HG02798 (cell line): ENCODE measurements at regions not wholly inside any gene's neighbourhood (a gene's known extent, or its start where the extent isn't known, plus 50 kb on each side); places are given as distances from the start of the nearest gene placed in this dataset.

Source experiments
- ATAC-seq: cut with Tn5 transposase; IDR thresholded peaks from one replicate; pipeline ENCODE4 v1.9.1; 2021; ENCODE audit warnings: mild to moderate bottlenecking; ENCODE audit not compliant: unreplicated experiment, poor library complexity

DNA sequence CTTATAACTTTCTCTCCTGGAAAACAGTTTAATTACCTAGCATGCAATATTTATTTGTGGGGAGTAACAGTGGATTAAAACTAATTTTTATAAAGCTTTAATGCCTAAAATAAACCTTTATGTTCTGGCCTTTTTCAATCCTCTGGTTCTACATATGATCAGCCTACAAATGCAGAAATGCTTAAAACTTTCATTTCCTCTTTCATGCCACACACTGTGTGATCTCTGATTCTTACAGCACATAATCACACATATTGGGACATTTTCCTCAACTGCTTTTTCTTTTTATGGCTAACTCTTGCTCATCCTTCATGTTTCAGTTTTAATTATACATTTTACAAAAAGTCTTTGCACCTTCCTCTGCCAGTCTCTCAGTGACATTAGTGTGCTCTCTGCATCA, 910.8 kb upstream of the SLITRK6 start:
- ATAC-seq, result no peak

DNA sequence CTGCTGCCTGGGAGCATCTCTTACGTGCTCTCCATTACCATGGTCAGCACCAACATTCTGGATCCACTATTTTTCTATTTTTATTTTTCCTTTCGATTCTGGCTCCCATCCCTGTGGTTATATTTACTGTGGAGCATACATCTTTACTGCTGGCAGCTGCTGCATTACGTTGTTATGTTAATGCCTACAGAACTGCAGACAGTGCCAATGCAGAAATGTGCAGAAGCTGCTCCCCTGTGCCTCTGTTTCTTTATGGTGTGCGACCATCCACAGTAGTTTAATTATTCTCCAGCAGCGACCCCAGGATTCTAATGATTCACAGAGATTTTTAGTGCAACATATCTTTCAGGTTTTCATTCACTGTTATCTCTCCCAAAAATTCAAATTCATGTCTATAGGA, 911.7 kb upstream of the SLITRK6 start:
- ATAC-seq, result no peak

DNA sequence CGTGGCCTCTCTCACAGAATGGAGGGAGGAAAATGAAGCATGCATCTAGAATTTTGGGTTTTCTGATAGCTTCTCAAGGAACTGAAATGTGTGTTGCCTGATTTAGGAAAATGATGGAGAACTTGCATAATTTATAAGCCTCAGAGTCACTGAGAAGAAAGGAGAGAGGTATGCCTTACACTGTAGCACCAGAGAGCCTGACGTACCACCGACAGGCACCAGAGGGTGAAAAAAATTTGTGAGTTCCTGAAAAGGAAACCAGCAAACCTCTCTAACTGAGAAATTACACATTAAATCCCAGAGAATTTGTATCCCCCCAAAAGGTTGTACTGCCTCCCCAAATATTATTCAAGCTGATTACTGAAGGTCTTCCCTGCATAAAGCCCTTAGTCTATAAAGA, 915.3 kb upstream of the SLITRK6 start:
- ATAC-seq, result no peak

DNA sequence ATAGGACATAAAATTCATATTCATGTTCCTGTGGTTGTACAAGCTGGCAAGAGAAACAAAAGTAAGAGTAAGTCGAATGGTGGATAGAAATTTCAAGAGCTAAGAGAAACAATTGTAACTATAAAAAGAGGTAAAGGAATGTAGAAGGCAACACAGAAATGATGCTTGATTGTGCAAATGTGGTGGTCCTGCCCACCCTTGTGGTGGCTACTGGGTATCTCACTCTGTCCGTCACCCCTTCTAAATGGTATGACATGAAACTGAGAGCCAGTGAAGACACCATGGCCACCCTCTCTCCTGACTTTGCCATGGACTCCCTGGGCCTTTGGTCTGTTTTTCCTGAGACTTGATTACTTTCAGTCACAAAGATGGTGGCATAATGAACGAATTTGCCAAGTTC, 925.9 kb upstream of the SLITRK6 start:
- ATAC-seq, result no peak

DNA sequence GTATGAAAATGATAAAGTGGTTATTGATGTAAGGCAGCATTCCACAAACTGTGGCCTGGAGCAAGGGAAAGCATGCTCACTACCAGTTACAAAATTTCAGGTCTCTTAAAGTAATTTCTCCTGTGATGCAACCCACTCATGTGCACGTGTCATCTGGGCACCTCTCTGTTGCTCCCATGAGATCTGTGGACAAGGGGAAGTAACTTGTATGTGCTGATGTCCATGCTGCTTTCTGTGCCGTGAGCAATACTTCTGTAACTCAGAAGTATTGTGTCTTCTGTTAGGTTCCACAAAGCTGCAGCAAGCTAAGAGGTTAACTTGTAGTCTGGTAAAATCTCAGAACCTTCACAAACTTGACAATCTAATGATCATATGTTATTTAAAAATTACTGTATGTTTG, 930.0 kb upstream of the SLITRK6 start:
- ATAC-seq, result no peak

DNA sequence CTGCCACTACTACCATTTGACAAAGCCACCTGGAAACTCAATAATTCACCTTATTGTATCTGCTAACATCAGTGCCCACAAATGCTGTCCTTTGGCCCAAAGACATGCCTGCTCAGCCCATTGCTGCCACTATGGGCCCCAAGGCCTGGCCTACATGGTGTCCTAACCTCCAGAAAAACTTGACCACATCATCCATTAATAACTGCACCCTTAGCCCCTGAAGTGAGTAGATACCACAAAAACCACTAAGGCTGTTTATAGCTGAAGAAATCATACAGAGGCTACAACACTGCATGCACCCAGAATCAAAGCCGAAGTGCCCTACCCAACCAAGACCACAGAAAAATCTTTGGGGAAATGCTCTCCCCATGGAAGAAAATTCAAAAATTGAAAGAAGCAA, 932.8 kb upstream of the SLITRK6 start:
- no peak for ATAC-seq

DNA sequence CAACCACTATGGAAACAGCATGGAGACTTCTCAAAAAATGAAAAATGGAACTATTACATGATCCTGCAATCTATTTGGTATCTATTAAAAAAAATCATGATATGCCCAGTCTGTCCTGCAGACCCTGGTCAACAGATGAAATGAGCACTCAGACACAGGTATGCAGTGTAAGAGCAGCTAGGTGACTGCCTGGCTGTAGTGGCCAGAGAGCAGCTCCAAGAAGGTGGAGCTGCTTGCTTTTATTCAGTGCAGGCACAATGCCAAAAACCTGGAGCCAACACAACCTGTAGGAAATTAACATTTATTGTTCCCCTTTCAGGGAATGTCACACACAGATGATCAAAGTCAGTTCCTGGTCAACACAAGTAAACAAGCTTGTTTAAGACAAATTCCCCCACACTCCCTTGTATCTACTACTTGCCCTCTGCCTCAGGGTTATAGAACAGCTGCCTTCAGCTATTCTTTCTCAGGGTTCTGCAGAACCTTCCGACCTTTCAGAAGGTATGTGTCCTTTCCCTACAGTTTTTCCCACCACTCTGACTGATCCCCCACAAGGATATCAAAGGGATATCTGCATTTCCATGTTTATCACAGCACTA, 933.7 kb upstream of the SLITRK5 start:
- ATAC-seq, result no peak

DNA sequence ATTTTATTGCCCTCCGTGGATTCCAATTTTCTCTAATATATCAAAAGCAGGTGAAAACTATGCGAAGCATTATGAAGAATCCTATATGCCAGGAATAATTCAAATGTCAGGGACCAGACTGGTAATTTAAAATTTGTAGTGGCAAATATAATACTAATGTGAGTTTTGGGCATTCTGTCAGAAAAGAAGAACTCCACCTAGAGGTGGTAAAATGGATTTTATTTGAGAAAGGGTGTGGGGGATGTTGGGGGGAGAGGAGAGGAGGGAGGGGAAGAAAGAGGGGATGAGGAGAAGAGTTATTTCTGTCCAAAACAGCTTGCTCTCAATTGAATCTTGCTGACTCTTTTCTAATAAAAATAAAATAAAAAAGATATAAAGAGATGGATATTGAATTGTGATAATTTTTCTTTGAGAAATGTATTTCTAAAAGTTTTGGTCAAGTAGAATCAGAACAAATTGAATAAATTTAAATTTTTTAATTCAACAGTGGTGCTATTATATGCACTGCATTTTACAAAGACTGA, 929.3 kb upstream of the SLITRK5 start:
- ATAC-seq, result no peak

DNA sequence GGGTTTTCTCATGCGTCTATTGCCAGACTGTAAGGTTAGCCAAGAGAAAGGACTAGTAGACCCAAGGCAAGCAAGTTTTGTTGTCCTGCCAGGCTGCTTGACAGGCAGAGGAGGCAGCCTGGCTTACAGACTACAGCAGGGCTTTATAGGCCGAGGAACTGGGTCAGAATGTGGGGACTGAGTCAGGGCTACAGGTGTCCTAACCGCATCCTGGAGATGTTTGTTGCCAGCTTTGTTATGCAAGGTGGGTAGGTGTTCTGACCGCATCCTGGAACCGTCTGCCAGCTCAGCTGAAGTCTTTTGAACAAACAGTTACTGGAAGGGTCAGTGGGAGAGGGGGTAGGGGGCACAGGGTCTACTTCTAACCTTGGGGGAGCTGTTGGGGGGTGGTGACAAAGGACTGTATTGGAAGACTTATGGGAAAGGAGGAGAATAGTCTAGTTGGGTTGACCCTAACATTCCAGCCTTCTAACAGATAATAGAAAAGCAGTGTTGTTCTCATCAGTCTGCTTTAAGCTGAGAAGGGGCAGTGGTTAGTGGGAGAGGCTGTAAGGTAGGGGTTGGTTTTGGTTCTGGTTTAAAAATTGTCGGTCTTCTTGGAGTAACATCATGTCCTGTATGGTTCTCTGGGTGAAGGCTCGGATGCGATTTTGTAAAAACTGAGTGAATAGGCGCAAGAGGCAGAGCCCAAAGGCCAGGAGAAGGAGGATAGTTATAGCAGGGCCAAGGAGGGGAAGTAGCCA, 913.8 kb upstream of the SLITRK5 start:
- no peak for ATAC-seq

DNA sequence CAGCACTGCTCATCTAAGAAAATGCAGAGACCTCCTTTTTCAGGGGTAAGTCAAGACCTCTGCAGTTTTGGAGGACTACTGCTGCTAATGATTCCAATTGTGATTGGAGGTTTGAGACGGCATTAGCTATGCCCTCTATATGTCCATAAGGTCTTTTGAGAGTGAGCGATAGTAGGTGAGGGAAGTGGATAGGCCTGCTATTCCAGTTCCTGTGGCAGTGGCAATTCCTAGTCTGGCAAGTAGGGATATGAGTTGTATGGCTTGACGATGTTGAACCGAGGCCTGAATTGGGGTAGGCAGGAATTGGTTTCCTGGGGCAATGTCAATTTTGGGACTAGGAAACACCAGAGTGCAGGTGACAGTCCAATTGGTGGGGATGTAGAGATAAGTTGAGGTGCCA, 913.1 kb upstream of the SLITRK5 start:
- no peak for ATAC-seq

DNA sequence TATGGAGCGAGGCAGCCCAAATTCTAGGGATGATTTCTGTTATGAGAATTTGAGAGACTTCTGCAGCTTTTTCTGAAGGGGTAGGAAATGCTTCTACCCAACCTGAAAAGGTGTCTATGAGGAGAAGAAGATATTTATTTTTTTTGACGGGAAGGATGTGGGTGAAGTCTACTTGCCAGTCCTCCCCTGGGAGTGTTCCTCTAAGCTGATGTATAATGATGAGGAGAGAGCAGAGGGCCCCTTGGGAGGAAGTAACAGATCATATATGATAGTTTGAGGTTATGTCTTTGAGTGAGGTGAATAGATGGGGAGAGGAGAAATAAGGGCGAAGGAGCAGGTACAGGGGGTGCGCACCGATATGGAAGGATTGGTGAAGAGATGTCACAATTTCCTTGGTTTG, 910.6 kb upstream of the SLITRK5 start:
- no peak for ATAC-seq

DNA sequence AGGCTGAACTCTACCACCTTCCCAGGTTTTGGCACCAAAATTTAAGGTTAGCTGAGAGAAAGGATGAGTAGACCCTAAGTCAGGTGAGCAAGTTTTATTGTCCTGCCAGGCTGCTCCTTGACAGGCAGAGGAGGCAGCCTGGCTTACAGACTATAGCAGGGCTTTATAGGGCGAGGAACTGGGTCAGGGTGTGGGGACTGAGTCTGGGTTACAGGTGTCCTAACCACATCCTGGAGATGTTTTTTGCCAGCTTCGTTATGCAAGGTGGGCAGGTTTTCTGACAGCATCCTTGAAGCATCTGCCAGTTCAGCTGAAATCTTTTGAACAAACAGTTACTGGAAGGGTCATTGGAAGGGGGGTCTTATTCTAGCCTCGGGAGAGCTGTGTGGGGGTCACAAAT, 905.7 kb upstream of the SLITRK5 start:
- ATAC-seq, result no peak

DNA sequence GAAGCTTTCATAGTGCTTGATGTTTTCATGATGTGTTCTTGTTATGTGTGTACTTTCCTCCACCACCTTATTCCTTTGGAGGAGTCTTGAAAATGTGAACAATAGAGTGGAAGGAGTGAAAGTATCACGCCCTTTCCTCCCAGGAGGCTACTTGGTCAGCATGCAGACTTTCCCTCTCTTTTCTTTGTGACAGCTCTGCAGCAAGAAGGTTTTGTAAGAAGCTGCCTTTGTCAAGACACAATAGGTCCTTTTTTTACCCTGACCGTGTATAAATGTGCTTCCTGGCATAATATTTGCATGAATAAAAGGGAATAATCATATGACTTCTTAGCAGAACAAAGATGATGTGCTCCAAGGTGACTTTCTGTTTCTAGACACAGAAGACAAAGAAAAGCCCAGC, 882.6 kb upstream of the SLITRK5 start:
- ATAC-seq, result no peak

DNA sequence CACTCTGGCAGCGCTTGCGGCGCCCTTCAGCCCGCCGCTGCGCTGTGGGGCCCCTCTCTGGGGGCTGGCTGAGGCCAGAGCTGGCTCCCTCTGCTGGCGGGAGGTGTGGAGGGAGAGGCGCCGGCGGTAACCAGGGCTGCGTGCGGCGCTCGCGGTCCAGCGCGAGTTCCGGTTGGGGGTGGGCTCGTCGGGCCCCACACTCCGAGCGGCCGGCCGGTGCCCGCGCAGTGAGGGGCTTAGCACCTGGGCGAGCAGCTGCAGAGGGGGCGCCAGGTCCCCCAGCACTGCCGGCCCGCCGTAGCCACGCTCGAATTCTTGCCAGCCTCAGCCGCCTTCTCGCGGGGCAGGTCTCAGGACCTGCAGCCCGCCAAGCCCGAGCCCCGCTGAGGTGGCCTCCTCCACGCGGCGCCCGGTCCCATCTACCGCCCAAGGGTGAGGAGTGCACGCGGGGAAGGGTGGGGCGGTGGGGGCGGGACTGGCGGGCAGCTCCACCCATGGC, 879.0 kb upstream of the SLITRK5 start:
- ATAC-seq, result no peak

DNA sequence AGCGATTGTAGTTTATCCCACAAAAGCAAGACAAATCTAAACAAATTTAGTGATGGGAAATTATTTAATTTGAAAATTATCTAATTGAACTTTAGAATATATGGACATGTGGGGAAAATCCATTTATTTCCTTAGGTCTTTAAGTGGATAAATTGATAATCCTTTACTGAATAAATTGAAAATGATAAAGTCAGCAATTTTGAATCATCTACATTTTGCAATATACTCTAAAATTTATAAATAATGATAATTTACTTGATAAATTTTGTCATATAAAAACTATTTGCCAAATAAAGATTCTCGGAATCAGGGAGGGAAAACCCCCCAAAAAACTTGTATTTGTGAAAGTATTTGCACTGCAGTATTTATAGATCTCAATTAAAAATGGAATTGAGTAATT, 875.3 kb upstream of the SLITRK5 start:
- no peak for ATAC-seq

DNA sequence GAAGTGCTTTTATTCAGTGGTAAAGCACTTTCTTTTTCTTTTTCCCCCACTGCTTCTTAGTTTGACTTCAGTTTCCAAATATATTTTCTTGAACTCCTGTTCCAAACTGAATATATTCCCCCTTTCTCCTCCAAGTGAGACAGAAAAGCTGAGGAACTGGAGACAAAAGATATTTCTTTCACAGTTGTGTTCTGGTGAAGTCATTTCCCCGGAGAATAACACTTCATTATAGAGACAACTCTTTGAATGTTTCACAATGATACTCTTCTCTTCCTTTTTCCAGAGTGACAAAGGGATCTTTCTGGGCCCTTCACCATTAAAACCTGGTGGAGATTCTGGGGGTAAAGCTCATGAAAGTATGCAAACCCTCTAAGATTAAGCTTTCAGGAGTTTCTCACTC, 860.8 kb upstream of the SLITRK5 start:
- no peak for ATAC-seq

DNA sequence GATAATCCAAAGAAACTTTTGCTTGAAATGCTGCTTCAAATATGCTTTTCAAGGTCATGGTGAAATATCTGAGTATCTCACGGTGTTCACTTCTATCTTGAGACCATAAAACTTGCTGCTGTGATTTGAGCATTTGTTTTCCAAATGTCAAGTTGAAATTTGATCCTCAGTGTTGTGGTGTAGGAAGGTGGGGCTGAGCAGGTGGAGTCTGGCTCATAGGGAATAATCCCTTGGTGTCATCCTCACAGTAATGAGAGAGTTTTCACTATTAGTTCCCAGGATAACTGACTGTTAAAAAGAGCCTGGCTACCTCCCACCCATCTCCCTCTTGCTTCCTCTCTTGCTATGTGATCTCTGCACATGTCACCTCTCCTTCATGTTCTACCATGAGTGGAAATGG, 858.0 kb upstream of the SLITRK5 start:
- no peak for ATAC-seq

DNA sequence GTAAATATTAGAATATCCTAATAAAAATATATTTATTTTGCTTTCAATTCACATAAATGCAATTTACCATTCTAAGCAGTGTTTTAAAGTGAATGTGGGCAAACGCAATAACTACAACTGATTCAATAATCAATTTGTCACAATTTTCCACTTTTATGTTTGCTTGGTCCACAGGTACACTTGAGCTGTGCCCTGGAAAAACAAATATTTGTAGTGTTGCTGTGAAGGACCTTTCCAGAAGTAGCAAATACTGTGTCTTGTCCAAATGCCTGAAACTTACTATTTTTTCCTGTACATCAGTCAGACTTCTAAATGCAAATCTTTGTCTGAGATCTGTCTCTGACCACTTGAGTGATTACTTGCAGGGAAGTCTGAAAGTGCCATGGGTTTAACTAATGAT, 845.8 kb upstream of the SLITRK5 start:
- no peak for ATAC-seq

DNA sequence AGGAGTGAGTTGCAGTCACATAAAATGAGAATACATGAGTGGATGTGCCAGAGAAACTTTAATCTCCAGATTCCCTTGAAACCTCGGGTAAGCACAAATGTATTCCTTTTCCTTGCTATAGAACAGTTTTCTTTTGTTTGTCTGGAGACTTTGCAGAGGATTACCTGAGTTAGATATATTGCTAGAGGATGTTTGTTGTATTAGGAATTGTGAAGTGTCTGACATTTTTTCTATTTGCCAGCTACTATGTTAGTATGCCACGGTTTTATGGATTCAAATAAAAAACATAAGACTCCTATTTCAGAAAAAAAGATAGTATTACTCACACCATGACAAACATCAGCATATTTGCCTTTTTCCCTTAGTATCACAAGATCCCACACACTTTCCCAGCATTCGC, 844.9 kb upstream of the SLITRK5 start:
- no peak for ATAC-seq

DNA sequence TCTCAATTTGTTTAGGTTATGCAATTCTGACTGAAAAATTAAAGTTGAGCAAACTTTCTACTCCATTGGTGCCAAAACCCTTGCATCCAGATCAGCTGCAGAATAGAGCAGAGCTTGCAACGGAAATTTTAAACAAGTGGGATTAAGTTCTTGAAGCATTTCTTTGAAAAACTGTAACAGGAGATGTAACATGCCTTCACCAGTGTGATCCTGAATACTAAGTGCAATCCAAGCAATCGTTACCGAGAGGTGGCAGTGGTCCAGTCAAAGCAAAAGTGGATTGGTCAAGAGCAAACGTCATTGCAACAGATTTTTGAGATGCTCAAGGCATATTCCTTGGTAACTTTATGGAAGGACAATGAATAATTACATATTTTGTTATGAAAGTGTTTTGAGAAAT, 841.1 kb upstream of the SLITRK5 start:
- no peak for ATAC-seq

DNA sequence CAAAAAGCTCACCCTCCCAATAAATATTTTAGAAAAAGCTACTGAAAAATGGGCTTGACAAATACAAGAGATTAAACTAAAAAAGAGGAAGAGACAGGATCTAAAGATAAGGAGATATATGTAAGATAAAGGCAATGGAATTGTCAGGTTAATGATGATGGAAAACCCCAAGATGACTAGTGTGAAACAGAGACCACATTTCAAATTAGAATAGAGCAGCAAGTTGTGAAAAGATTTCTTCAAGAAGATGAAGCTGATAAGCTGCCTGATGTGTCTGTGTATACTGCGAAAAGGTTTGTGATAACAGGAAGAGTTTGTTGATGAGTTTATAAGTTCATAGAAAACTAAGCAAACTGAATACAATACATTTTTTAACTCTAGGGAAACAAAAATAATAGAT, 840.1 kb upstream of the SLITRK5 start:
- ATAC-seq, result no peak
